Vagina (tissue), 2 donors: ENCODE measurements at regions not wholly inside any gene's neighbourhood (a gene's known extent, or its start where the extent isn't known, plus 50 kb on each side); places are given as distances from the start of the nearest gene placed in this dataset.

Source experiments
- DNase-seq, 2 donors: peaks; one replicate each; pipeline ENCODE4 v3.0.0-alpha.2; 2017; ENCODE audit errors: extremely low spot score in 2 of 2
- H3K27ac ChIP-seq: fragments of 200-600 bp; sonication (generic); one replicate; pipeline ENCODE4 v1.5.1; 2019
- H3K27me3 ChIP-seq: fragments of 200-600 bp; sonication (generic); one replicate; pipeline ENCODE4 v1.5.1; 2019
- H3K36me3 ChIP-seq, 2 donors: fragments of 200-600 bp; sonication (generic); one replicate each; pipeline ENCODE4 v1.5.1; 2017 to 2019
- H3K4me1 ChIP-seq: fragments of 200-600 bp; sonication (generic); one replicate; pipeline ENCODE4 v1.5.1; 2019
- H3K4me3 ChIP-seq, 2 donors: fragments of 200-600 bp; sonication (generic); 1 replicate in 1 of 2; 2 replicates in 1 of 2; pipeline ENCODE4 v1.5.1; 2016 to 2019
- H3K9me3 ChIP-seq: fragments of 200-600 bp; sonication (generic); one replicate; pipeline ENCODE4 v1.5.1; 2019
- POLR2A ChIP-seq, 2 donors: fragments of 450-650 bp; IDR thresholded peaks; one replicate each; pipeline ENCODE4 v1.6.1; 2017; ENCODE audit warnings: antibody characterized with exemption in 2 of 2, mild to moderate bottlenecking in 2 of 2, moderate library complexity in 2 of 2
- POLR2AphosphoS5 ChIP-seq, 2 donors: sonication (generic); formaldehyde crosslinking; IDR thresholded peaks; one replicate each; pipeline ENCODE4 v1.9.0; 2017; ENCODE audit warnings: antibody characterized with exemption in 2 of 2, mild to moderate bottlenecking in 2 of 2, low read depth in 1 of 2; ENCODE audit not compliant: insufficient read depth in 1 of 2
- intact Hi-C: fragments of 100-400 bp; cut with DNase I; formaldehyde crosslinking; loops from one replicate; pipeline ENCODE4 v1.15.1; 2023
- TF ChIP-seq, protein P1 (sequence below), 3 experiments: fragments of 450-650 bp in 2 of 3; fragments of 200-600 bp in 1 of 3; sonication (generic) in 1 of 3; IDR thresholded peaks; one replicate each; pipeline ENCODE4 v1.5.1; 2017 to 2019; ENCODE audit warnings: antibody characterized with exemption in 3 of 3, mild to moderate bottlenecking in 2 of 3, moderate library complexity in 2 of 3

DNA sequence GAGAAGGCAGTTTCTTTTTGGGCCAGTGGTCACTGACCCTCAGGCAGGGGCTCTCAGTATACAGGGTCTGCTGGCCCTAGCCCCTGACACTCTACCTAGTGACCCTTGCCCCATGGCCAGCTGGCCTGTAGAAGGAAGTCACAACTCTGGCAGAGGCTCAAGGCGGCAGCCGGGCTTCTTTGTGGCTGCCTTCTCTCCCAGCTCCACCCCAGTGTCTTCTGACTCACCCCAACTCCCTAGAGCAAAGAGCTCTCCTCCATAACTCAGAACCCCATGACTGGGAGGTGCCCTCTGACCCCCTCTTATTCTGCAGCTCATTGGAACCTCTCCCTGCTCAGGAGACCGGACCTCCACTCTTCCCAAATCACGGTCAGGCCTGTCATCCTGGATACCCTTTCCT is 358.2 kb downstream of the FGFR2 start:
- Histone ChIP-seq H3K27ac (no peak overlapping the region), H3K27me3 (no peaks in the 10 kb centered on the region), H3K9me3 (no peaks in the 10 kb centered on the region), H3K36me3 (no peaks in the 10 kb centered on the region), H3K4me1 (peaks cover 9% of the 10 kb centered on the region), H3K4me3 (no peak overlapping the region)
- DNase-seq, result no peak
- TF ChIP-seq POLR2AphosphoS5 (IDR thresholded peaks at IDR 0.05; ENCODE audit: insufficient read depth in 1 of 2, low read depth in 1 of 2), result no peak
- TF ChIP-seq, protein P1, sequence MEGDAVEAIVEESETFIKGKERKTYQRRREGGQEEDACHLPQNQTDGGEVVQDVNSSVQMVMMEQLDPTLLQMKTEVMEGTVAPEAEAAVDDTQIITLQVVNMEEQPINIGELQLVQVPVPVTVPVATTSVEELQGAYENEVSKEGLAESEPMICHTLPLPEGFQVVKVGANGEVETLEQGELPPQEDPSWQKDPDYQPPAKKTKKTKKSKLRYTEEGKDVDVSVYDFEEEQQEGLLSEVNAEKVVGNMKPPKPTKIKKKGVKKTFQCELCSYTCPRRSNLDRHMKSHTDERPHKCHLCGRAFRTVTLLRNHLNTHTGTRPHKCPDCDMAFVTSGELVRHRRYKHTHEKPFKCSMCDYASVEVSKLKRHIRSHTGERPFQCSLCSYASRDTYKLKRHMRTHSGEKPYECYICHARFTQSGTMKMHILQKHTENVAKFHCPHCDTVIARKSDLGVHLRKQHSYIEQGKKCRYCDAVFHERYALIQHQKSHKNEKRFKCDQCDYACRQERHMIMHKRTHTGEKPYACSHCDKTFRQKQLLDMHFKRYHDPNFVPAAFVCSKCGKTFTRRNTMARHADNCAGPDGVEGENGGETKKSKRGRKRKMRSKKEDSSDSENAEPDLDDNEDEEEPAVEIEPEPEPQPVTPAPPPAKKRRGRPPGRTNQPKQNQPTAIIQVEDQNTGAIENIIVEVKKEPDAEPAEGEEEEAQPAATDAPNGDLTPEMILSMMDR (IDR thresholded peaks at IDR 0.05), result no peak
- TF ChIP-seq POLR2A (IDR thresholded peaks at IDR 0.05), result no peak
- intact Hi-C loops, result no loop called here

DNA sequence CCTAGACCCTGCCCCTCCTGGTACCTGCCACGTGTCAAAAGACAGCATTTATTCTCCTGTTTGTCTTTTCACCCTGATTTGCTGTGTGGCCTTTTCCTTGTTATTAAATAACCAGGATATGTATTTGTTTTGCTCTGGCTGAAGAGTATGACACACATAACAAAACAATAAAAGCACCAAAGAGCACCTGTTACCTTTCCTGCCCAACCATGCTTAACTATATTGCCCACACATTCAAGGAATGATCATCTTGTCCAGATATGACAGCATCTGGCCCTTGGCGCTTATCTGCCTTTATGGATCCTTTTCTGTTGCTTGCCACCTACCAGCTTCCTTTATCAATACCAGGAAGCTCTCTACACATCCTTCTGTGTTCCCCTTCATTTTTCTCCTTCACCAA is 357.7 kb downstream of the FGFR2 start:
- intact Hi-C loops, result no loop called here
- TF ChIP-seq, protein P1 (IDR thresholded peaks at IDR 0.05), result no peak
- no peaks in the 10 kb centered on the region for H3K36me3 ChIP-seq
- no peaks in the 10 kb centered on the region for H3K9me3 ChIP-seq
- H3K27me3 ChIP-seq, result no peaks in the 10 kb centered on the region
- DNase-seq, result no peak
- H3K4me3 ChIP-seq, result no peak overlapping the region
- H3K27ac ChIP-seq, result no peak overlapping the region
- H3K4me1 ChIP-seq, result peaks cover 9% of the 10 kb centered on the region

DNA sequence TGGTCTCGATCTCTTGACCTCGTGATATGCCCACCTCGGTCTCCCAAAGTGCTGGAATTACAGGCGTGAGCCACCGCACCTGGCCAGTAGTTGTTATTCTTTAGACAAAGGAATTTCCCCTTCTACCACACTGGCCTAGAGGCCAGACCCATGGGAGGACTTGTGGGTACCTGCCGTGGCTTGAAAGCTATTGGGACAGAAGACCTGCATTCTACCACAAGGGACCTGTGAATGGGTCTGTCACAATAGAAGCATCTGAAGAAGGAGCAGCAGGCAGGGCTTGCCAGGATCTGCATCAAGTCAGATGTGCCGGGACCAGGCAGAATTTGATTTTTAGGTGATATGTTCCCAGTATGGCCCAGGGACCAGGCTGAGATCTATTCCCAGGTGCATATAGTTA is 356.9 kb downstream of the FGFR2 start:
- intact Hi-C loops, result no loop called here
- no peak for TF ChIP-seq POLR2A (IDR thresholded peaks at IDR 0.05)
- TF ChIP-seq, protein P1 (IDR thresholded peaks at IDR 0.05), result no peak
- TF ChIP-seq POLR2AphosphoS5 (IDR thresholded peaks at IDR 0.05; ENCODE audit: insufficient read depth in 1 of 2, low read depth in 1 of 2), result no peak
- H3K4me1 ChIP-seq, result peaks cover 9% of the 10 kb centered on the region

DNA sequence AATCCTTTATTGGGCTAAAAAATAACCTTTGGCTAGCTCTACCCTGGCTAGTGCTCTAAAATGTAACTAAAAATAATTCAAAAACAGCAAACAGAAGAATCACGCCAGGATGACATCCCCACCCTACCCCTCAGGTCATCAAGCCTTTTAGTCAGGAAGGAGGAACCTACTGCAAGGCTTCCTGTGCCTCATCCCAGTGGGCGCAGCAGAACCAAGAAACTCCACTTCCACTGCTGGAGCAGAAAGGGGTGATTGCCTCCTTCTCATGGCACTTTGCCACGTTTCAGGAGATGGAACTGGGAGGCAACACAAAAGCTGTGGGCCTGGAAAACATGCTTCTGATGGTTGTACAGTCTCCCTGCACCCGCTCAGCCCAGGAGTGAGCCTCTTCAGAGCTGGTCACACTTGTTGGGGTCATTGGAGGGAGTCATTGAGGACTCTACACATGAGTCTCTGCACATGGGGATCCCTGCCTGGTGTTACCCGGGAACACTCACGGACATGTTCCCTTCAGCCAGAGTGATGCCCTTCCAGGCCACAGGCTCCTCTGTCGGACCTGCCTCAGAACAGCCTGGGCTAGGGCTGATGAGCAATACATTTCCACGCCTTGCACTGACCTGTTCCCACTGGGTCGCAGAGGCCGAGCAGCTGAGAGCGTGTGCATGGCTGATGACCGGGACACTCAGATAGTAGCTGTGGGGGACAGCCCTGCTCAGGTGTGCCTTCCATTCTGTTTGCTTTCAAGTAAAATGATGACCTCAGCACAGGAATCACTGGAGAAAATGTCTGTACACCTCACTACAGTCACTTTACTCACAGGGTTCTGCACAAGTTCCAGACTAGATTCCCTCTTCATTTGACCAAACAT is 355.3 kb downstream of the FGFR2 start:
- intact Hi-C loops, result no loop called here
- no peak overlapping the region for H3K27ac ChIP-seq
- H3K4me1 ChIP-seq, result peaks cover 9% of the 10 kb centered on the region
- H3K36me3 ChIP-seq, result no peaks in the 10 kb centered on the region
- no peak for DNase-seq
- no peak for TF ChIP-seq POLR2A (IDR thresholded peaks at IDR 0.05)
- no peak for TF ChIP-seq POLR2AphosphoS5 (IDR thresholded peaks at IDR 0.05; ENCODE audit: insufficient read depth in 1 of 2, low read depth in 1 of 2)
- TF ChIP-seq, protein P1 (IDR thresholded peaks at IDR 0.05), result no peak
- no peak overlapping the region for H3K4me3 ChIP-seq
- no peaks in the 10 kb centered on the region for H3K9me3 ChIP-seq
- H3K27me3 ChIP-seq, result no peaks in the 10 kb centered on the region

More for the DNA sequence above, 356.9 kb downstream of the FGFR2 start:
- H3K27me3 ChIP-seq, result no peaks in the 10 kb centered on the region
- no peaks in the 10 kb centered on the region for H3K9me3 ChIP-seq
- H3K4me3 ChIP-seq, result no peak overlapping the region
- no peak for DNase-seq
- no peak overlapping the region for H3K27ac ChIP-seq
- H3K36me3 ChIP-seq, result no peaks in the 10 kb centered on the region

DNA sequence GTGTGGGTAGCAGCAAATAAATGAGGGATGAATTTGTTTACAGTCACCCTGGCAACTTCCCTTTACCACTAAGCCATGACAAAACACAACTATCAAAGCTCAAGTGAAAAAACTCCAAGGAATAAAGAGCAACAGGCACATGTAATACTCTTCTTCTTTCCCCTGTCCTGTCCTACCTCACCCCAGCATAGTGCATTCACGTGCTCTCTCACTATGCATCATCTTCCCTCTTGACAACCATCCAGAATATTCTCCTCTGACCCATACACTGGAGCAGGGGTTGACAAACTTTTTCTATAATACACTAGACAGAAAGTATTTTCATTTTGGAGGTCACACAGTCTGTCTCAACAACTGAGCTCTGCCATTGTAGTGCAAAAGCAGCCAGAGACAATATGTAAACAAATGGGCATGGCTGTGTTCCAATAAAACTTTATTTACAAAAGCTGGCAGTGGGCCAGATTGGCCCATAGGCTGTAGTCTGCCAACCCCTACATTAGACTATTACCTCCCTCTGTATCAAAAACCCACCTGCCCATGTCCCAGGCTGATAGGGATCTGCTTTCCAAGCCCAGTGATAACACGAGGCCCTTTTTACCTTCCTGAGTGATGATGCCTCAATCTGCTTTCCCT is 354.5 kb downstream of the FGFR2 start:
- H3K4me1 ChIP-seq, result peaks cover 9% of the 10 kb centered on the region
- no peaks in the 10 kb centered on the region for H3K27me3 ChIP-seq
- DNase-seq, result no peak
- TF ChIP-seq, protein P1 (IDR thresholded peaks at IDR 0.05), result no peak
- TF ChIP-seq POLR2A (IDR thresholded peaks at IDR 0.05) (no peak), POLR2AphosphoS5 (IDR thresholded peaks at IDR 0.05; ENCODE audit: insufficient read depth in 1 of 2, low read depth in 1 of 2) (no peak)
- intact Hi-C loops, result no loop called here
- no peaks in the 10 kb centered on the region for H3K9me3 ChIP-seq
- H3K36me3 ChIP-seq, result no peaks in the 10 kb centered on the region
- H3K27ac ChIP-seq, result no peak overlapping the region
- H3K4me3 ChIP-seq, result no peak overlapping the region
